RPMI7951 (cell line): ENCODE measurements at regions not wholly inside any gene's neighbourhood (a gene's known extent, or its start where the extent isn't known, plus 50 kb on each side); places are given as distances from the start of the nearest gene placed in this dataset.

ENCODE experiments used
- DNase-seq: peaks from one replicate; pipeline ENCODE4 v3.0.0-alpha.2; 2012; ENCODE audit warnings: low read depth

DNA sequence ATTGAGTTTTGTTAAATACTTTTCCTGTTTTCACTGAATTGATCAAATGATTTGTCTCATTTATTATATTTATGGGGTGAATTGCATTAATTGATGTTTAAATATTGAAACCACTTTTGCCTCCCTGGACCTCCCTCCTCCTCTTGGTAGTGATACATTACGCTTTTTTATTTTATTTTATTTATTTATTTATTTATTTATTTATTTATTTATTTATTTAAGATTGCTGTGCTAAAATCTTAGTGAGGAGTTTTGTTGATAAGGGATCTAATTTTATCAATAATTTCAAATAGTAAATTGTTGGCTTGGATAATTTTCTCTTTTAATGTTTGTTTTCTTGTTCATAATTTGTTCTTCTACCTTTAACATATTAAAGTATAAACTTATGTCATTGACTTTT, 1281.0 kb upstream of the NXPH2 start:
- no peak for DNase-seq

DNA sequence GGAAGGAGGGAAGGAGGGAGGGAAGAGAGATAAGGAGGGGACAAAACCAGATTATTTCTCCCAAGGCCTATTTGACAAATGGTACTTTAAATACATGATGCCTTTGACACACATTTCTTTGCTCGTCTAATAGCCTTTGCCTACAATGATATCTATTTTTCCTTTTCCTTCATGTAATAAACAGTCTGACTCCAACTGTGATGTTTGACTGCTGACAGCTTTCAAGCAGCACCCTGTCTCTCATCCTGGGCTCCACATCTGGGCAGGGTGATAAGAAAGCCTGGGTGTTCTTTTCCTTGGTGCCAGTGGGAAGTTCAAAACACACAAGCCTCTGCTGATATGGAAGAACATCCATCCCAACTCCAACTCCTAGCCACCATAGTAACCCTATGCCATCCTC, 1277.7 kb upstream of the NXPH2 start:
- no peak for DNase-seq

DNA sequence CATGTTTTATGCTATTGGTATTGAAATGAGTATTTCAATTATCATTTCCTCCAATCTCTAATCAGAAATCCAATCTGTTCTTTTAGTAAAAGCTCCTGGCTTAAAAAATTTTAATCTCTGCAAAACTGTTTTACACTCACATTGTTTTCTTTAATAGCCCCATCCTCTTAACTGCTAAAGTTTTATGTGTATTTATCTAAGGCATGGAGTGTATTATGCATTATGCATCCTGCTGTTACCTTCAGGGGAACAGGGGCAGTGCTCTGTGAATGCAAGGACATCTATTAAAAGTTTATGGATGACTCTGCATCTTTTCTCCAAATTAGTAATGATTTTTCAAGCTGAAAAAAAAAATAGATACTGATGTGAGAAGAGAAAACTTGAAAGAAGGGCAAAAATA, 1261.6 kb upstream of the NXPH2 start:
- DNase-seq = no peak

DNA sequence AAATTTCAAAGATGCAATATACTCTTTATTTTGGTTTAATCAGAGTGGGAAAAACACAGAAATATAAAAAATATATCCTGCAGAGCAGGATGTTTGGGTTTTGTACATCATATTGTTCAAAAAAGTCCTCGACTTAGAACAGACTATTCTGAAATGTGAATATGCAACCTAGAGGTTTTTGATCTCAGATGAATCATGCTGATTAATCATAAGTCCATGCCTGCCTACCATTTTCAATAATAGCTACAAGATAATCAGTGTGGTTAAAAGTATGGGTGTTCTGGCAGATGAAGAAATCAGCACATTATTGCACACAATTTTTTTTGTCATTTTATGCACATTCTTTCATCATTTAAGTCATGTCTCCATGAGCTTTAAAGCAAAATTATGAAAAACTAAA, 1261.0 kb upstream of the NXPH2 start:
- no peak for DNase-seq

DNA sequence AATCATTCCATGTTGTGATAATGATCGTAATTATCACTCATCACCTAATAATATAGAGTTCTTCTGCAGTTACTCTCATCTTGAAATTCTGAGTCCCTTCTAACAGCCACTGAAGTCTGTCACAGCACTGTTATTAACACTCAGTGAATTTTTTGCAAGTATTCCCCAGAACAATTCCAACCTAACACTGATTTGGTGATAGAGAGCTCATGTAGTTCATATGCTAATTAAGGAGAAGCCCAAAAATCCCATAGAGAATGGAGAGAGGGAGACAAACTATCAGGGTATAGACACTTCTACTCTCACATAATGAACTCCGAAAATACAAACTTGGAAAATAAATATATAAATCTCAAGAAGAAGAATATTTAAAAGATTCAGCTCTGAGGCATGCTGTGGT, 1253.4 kb upstream of the NXPH2 start:
- no peak for DNase-seq

DNA sequence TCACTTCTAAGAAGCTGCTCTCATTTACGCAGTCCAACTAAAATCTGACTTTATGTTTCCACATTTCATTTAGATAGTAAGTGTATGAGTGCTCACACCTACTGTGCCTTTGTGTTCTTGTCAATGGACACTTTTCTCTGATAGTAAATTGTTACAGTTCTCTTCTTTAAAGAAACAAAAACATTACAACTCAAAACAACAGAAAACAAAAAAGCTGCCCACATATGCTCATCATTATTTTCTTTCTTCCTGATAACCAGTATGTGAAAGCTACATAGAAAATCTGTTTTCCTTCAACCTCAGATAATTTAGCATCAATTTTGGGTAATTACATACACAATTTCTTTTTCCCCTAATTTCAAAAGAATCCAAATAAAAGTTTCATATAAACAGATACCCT, 1247.8 kb upstream of the NXPH2 start:
- DNase-seq = no peak

DNA sequence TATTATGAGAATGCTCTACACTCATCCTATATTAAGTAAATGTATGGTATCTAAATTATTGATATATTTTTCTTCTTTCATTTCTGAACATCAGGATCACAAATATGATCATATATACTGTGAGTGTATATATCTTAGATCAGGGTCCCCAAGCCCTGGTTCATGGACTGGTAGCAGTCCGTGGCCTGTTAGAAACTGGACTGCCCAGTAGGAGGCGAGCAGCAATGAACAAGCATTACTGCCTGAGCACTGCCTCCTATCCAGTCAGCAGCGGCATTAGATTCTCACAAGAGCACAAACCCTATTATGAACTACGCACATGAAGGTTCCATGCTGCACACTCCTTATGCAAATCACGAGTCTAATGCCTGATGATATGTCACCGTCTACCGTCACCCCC, 1247.1 kb upstream of the NXPH2 start:
- DNase-seq = no peak

DNA sequence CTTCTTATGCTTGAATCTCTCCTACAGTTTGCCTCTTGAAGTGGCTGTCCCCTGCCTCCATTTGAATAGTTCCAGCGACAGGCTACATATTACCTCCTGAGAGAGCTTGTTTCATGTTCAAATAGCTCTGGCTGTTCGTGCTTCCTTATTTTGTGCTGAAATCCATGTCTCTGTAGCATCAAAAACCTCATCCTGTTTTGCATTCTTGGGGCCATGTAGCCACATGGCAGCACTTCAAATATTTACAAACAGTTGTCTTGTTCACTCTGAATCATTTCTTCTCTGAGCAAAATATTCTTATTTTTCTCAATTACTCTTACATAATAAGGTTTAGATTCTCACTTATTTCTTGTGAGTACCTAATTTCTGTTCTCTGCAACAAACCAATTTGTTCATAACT, 1243.1 kb upstream of the NXPH2 start:
- no peak for DNase-seq

DNA sequence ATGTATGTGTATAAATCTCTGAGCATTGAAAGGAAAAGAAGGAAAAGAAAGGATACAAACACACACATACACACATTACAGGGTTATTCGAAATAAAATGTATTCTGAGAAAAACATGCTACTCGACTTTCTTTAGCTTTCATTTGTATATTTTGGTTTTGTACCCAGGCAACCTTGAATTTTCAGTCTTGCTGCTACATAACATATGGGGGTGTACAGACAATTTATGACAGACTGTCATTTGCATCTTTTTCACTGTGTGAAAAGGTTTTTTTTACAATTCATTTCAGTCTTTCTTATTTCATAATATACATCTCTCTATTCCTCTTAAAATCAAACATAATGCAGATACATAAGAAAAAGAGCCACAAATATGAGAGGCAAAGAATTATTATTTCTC, 1238.4 kb upstream of the NXPH2 start:
- DNase-seq = no peak

DNA sequence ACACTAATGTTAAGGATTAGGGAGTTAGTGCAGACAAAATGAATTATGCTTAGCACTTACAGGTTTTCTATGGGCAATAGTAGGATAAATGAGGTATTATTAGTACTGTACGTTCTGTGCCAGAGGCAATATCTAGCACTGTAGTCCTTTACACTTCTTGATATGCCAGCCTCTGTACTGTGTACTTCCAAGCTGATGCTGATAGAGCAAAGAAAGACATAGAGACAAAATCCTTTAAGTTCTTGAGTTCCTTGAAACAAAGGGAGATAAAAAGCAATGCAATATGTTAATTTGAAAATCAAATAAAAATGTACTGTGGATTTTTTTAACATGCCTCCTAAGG, 1234.0 kb upstream of the NXPH2 start:
- DNase-seq = no peak

DNA sequence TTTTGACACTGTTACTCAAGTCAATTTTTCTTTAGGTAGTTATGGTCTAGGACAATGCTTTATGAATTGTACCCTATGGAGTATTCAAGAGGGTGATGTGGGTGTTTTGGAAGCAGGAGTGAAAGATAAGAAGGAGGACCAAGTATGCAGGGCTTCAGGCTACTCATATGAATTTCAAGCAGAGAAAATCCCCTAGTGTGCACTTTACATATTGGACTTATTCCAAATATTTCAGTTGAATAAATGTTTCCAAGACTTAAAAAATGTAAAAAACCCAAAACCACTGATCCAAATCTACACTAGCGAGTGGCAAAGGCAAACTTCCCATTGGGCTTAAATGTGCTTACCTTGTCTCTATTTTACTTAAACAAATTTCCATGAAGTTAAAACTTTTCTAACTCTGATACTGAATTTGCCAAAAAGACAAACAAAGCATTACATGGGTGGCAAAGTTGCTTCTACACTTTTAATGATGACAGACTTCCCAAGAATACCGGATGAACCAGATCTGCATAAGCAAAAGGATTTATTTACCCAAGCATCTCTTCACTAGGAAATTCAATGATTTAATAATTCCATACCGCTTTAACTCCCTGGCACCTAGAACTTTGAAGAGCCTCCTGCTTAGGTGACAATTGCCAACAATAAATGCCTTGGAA, 1233.5 kb upstream of the NXPH2 start:
- no peak for DNase-seq

DNA sequence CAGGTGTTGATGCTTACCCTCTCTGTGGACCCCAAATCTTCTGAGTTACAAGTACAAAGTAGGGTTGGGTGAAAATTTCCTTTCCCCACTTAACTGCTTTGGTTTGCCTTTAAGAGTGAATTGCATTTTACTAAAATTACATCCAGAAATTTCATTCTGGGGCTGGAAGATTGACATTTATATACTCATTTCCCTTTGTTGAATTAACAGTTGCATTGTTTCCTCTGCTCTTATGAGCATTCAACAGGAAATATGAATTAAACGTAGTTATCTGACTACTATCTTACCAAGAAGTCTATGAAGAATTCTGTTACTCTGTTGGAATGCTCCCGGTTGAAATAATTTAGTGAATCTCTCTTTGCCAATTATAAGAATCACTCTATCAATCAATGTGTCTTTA, 1231.1 kb upstream of the NXPH2 start:
- no peak for DNase-seq

DNA sequence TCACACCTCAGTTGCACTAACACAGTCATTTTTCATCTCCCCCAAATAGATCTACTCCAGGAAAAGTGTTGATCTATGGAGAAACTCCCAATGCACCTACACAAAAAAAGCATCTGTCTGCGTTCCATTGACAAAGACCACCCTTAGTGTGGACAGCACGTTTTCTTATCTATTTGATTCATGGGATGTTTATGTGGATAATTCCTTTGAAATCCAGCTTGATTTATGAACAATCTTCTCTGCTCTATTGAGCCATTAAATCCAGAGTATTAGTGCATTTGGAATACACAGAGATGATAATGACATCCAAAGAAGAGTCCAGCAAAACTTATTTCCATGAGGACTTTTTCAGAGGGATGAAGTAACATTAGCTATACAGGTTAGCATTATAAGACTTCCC, 1221.9 kb upstream of the NXPH2 start:
- no peak for DNase-seq

DNA sequence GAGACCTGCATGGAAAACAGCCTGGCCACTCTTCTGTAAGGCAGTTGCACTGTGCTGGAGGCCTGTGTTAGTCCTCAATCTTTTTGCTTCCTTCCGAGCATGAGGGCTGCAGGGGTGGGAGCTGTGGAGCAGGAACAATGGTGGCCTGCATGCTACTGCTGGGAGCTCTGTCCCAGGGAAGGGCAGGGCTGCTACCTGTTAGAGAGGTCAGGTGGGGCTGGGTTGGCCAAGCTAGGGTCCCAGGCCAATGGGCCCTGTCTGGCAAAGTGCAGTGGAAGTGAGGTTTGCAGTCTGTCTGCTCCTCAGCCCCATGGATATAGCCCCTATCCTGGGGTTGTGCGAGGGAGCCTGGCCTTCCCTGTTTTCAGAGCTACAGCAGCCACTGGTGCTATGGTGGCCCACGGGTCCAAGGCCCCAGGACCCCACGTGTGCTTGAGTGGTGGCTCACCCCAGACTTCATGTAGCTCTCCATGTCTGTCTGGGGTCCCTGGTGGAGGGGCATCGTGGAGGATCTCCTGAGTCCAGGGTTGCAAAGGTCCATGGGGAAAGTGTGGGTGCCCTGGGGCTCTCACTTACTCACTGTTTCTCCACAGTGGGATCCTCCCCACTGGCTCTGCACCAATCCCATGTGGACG, 1212.6 kb upstream of the NXPH2 start:
- DNase-seq = no peak

DNA sequence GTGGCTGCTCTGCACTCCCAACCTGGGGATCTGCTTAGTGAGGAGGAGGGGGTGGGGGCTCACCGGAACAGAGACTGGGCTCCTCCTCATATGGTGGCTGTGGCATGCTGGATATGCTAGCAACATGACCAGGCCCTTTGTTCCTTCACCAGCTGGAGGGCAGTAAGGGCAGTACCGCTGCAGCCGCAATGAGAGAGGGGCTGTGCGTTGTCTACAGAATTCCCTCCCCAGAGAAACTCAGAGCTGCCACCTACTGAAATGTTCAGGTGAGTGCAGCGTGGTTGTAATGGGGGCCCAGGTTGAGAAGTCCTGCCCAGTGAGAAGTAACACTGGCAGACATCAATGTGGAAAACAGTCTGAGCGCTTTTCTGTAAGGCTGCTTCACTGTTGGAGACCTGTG, 1211.9 kb upstream of the NXPH2 start:
- no peak for DNase-seq

DNA sequence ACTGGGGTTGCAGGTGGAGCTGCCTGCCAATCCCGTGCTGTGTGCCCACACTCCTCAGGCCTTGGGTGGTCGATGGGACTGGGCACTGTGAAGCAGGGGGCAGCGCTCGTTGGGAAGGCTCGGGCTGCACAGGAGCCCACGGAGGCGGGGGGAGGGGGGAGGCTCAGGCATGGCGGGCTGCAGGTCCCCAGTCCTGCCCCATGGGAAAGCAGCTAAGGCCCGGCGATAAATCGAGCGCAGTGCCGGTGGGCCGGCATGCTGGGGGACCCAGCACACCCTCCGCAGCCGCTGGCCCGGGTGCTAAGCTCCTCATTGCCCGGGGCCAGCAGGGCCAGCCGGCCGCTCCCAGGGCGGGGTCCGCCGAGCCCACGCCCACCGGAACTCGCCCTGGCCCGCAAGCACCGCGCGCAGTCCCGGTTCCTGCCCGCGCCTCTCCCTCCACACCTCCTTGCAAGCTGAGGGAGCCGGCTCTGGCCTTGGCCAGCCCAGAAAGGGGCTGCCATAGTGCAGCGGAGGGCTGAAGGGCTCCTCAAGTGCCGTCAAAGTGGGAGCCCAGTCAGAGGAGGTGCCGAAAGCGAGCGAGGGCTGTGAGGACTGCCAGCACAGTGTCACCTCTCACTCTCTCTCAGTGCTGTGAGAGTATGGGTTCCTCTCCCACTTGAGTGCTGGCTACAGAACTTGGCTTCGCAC, 1210.6 kb upstream of the NXPH2 start:
- no peak for DNase-seq

DNA sequence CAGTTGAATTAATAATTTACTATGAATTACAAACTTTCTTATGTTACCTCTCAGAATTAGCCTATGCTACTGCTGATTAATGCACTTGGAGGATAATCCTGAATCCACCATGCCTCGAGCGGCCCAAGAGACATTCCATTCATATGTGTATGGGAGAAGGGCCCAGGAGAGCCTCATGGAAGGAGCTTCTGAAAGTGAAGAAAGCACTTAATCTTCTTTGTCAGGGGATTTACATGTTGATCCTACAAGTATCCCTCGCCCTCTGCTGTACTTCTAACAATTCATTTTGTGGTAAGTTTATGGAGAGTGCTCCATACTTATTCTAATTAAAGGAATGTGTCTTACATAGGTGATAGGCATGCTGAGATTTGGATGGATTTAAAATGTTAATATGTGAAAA, 1189.1 kb upstream of the NXPH2 start:
- DNase-seq = no peak

DNA sequence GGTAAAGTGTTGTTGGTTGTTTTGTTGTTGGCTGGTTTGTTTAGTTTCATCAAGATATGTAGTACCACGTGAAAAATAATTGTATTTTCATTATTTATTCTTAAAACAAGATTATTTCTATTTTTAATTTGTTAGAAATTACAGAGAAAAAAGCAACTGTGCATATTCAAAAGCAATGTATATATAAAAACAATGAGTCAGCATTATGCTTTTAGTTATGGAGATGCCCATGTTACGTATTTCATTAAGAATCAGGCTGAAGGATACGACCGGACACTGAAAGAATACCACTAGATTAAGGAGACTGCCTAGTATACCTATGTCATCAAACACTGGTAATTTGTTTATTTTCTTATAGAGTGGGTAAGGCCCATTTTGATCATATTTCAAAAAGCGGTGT, 1188.4 kb upstream of the NXPH2 start:
- DNase-seq = no peak

DNA sequence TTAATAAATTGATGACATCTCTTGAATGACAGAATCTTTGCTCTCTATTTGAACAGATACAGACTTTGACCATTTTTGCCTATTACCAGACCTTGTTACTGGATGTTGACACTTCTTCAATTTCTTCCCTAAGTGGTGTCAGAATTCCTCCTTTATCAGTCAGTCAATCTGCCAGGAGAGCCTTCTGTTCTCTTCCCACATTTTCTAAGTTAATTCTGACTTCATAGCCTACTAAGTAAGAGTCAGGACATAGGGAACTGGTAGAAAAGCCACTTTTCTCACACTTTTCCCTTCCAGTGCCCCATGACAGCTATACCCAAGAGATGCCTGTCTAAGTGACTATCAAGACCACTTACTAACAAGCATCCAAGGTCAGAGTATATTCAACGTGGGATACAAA, 1187.5 kb upstream of the NXPH2 start:
- no peak for DNase-seq

DNA sequence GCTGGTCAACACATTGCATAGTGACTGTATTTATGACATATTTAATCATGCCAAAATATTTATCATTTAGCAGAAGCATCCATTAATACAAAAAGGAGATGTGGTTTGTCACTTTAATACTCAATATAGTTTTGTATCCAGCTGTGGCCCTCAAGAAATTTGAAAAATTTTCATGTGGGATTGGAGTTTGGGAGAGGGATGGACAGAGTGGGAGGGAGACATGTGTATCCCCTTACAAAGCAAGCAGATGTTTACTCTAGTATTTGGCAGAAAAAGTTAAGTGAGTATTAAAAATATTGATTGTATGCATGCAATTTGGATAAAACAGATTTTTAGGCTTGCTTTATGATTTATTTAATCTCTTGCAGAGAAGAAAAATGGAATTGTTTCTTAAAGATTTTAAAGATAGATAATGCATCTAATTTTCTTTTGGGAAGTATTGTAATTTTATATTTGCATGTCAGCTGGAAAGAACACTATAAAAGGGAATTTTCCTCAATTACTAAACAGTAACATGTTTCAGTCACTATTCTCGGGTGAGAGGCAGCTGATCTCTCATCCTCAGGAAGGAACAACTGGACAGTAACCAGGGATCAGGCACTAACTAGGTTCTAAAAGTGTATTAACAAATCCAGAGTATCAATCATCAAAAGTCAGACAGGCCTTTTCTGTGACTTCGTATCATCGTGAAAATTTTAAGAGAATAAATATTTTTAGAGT, 1184.7 kb upstream of the NXPH2 start:
- DNase-seq = no peak

DNA sequence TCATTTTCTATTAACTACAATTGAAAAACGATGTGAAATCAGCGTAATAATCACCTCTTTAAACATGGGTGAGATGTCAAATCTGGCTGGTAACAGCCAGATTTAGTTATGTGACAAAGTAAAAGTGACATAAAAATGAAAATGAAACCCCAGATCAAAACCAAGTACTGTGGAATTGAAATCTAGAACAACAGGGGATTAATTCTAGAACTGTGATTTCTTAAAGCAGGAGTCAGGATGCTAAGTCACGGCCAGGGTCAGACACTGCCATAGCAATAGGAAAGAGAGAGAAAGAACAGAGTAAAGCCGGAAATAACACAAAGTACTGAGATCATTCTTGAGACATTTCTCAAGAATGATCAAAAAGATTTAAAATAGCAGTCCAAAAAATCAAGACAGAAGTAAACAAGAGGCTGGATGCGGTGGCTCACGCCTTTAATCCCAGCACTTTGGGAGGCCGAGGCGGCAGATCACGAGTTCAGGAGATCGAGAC, 1183.7 kb upstream of the NXPH2 start:
- no peak for DNase-seq

DNA sequence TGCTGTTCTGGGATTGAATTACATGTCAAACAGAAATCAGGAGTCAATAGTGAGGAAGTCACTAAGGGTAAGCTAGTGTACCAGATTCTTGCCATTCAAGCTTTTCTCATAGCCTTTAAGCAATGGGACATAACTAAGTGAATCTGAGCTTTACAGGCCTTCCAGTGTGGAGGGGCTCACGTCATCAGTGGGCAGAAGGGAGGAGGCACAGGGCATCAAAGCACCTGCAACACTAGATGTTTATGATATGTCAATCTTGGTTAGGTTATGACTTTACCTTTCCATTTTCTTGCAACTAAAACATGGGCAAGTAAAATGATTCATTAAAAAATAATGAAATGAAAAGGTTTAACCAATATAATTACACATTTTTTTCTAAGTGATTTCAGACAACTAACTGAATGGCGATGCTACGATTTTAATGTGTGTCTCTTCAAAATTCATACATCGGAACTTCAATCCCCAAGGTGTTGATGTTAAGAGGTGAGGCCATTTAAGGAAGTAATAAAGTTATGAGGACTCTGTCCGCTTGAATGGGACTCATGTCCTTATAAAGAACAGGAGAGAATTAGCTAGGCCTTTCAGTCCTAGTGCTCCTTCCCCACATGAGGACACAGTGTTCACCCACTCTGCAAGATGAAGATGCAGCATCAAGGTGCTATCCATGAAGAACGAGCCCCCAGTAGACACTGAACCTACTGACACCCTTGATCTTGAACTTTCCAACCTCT, 1169.2 kb upstream of the NXPH2 start:
- no peak for DNase-seq
